ENCODE measurements at regions not wholly inside any gene's neighbourhood (a gene's known extent, or its start where the extent isn't known, plus 50 kb on each side); places are given as distances from the start of the nearest gene placed in this dataset.

DNA sequence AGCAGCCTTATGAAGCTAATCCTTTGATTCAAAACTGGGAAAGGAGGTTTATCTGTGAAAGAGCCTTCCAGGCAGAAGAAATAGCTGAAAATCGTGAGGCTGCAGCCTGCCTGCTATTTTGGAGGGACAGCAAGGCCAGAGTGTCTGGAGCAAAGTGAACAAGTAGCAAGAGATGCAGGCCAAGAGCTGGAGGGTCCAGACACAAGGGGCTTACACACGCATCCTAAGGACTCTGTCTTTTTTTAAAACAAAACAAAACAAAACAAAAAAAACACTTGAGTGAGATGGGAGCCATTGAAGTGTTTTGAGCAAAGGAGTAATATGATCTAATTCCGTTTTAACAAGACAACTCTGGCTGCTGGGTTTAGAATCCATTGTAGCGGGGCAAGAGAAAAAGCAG is 76.4 kb upstream of the BCAT1 start:
- Histone ChIP-seq H3K4me3 (ENCODE audit: low read depth, low read length, poor library complexity, severe bottlenecking) (peak overlapping the region; percentile 47), H3K36me3 (ENCODE audit: insufficient read depth, low read length) (peaks cover 21% of the 10 kb centered on the region), H3K4me1 (ENCODE audit: insufficient read depth, low read length, poor library complexity, severe bottlenecking) (peaks cover 69% of the 10 kb centered on the region), H3K27ac (ENCODE audit: low read depth, low read length, poor library complexity, severe bottlenecking) (peak overlapping the region; percentile 98), H4K20me1 (ENCODE audit: insufficient read depth, low read length) (no peaks in the 10 kb centered on the region), H3K9me3 (ENCODE audit: low read length) (peaks cover 21% of the 10 kb centered on the region; the same call in 1 of the 2 replicates), H3K9me2 (ENCODE audit: insufficient read depth, low read length) (no peaks in the 10 kb centered on the region), H2AFZ (ENCODE audit: low read length) (peak overlapping the region; percentile 84), H3K4me2 (ENCODE audit: low read length) (peak overlapping the region; percentile 84), H3K79me2 (ENCODE audit: insufficient read depth, low read depth, low read length) (peaks cover 16% of the 10 kb centered on the region; the same call in 1 of the 2 replicates)
- no TSS peak for BruUV-seq (replicated peaks)
- DNase-seq (ENCODE audit: low spot score): peak; percentile 51
- TF ChIP-seq, protein P1, sequence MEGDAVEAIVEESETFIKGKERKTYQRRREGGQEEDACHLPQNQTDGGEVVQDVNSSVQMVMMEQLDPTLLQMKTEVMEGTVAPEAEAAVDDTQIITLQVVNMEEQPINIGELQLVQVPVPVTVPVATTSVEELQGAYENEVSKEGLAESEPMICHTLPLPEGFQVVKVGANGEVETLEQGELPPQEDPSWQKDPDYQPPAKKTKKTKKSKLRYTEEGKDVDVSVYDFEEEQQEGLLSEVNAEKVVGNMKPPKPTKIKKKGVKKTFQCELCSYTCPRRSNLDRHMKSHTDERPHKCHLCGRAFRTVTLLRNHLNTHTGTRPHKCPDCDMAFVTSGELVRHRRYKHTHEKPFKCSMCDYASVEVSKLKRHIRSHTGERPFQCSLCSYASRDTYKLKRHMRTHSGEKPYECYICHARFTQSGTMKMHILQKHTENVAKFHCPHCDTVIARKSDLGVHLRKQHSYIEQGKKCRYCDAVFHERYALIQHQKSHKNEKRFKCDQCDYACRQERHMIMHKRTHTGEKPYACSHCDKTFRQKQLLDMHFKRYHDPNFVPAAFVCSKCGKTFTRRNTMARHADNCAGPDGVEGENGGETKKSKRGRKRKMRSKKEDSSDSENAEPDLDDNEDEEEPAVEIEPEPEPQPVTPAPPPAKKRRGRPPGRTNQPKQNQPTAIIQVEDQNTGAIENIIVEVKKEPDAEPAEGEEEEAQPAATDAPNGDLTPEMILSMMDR (conservative IDR thresholded peaks at IDR 0.05; ENCODE audit: low read length): no peak
- no peak for TF ChIP-seq EZH2phosphoT487 (IDR thresholded peaks at IDR 0.05; ENCODE audit: borderline replicate concordance, low read depth, low read length)
- intact Hi-C loops (cut with micrococcal nuclease; ENCODE audit: unreplicated experiment): loop anchor here (1.0 kb wide), 1 partner anchor 27 kb away; a partner anchor contains a TSS
- ChIA-PET POLR2A (interaction anchor here (0.7 to 16.9 kb wide), 16 partner anchors 8 to 113 kb away, joined by 3 to 854 read pairs (median 8); a partner anchor contains a TSS), CTCF (ENCODE audit: unreplicated experiment) (interaction anchor here (1.0 to 2.0 kb wide), 4 partner anchors 25 to 30 kb away, joined by 3 to 12 read pairs (median 6); a partner anchor contains a TSS)

DNA sequence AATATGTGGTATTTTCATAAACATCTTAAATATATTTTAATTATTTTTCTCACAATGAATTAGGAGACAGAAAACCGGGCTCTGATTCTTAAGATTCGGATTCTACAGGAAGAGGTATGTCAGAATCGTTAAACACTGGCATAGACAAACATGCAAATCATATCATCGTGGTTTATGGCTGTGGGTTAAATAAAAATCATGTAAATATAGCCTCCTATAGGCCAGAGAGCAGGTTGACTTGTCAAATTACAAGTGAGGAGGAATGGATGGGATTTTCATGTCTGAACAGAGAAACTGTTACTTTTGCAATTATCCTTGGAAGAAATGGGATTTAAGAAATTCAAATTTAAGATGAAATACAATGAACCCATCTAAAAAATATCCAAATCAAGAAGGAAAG is 74.9 kb upstream of the BCAT1 start:
- BruUV-seq (replicated peaks): no TSS peak

More for the DNA sequence above, 74.9 kb upstream of the BCAT1 start:
- ChIA-PET POLR2A (interaction anchor here (0.7 to 16.9 kb wide), 9 partner anchors 8 to 341 kb away, joined by 3 to 854 read pairs (median 39); a partner anchor contains a TSS), CTCF (ENCODE audit: unreplicated experiment) (no interaction called here)
- intact Hi-C loops (cut with micrococcal nuclease; ENCODE audit: unreplicated experiment): no loop called here
- Histone ChIP-seq H3K9me3 (ENCODE audit: low read length) (peaks cover 35% of the 10 kb centered on the region), H4K20me1 (ENCODE audit: insufficient read depth, low read length) (no peaks in the 10 kb centered on the region), H3K79me2 (ENCODE audit: insufficient read depth, low read depth, low read length) (peaks cover 16% of the 10 kb centered on the region; the same call in 1 of the 2 replicates), H3K9me2 (ENCODE audit: insufficient read depth, low read length) (no peaks in the 10 kb centered on the region), H3K4me2 (ENCODE audit: low read length) (peak overlapping the region; percentile 84), H3K36me3 (ENCODE audit: insufficient read depth, low read length) (peaks cover 36% of the 10 kb centered on the region), H3K4me1 (ENCODE audit: insufficient read depth, low read length, poor library complexity, severe bottlenecking) (peaks cover 84% of the 10 kb centered on the region), H2AFZ (ENCODE audit: low read length) (peak overlapping the region; percentile 12; the same call in 1 of the 2 replicates), H3K4me3 (ENCODE audit: low read depth, low read length, poor library complexity, severe bottlenecking) (peak overlapping the region; percentile 47), H3K27ac (ENCODE audit: low read depth, low read length, poor library complexity, severe bottlenecking) (peak overlapping the region; percentile 98)
- TF ChIP-seq, protein P1 (conservative IDR thresholded peaks at IDR 0.05; ENCODE audit: low read length): peak; percentile 45; the same call in 1 of the 2 replicates
- no peak for TF ChIP-seq EZH2phosphoT487 (IDR thresholded peaks at IDR 0.05; ENCODE audit: borderline replicate concordance, low read depth, low read length)
- DNase-seq (ENCODE audit: low spot score): peak; percentile 81
